ENCODE measurements at regions not wholly inside any gene's neighbourhood (a gene's known extent, or its start where the extent isn't known, plus 50 kb on each side); places are given as distances from the start of the nearest gene placed in this dataset.

DNA sequence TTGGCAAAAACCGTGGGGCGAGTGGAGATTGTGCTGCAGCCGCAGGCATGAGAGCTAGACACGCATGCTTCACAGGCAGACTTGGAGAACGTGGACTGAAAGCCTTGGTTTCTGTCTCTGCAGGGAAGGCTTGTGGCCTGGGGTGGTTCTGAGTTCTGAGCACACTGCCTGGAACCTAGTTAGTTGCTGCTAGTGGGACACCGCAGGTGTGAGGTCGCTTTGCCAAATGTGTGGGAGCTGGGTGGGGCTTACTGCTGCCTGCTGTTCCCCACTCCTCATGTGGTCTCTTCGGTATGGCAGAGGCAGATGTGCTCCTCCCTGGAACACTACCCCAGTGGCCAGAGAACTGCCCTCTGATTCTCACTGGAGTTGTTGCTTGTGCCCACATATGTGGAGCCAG is 484.0 kb downstream of the MMUT start:
- Histone ChIP-seq H3K27me3 (no peaks in the 10 kb centered on the region), H3K4me1 (no peaks in the 10 kb centered on the region), H3K4me3 (replicated peaks in 1 of 3) (no peak overlapping the region), H3K36me3 (no peaks in the 10 kb centered on the region), H3K9me3 (no peaks in the 10 kb centered on the region), H3K27ac (no peak overlapping the region)
- TF ChIP-seq CTCF (IDR thresholded peaks at IDR 0.05) (no peak), POLR2A (IDR thresholded peaks at IDR 0.05) (no peak)
- 92 to 93% methylated on average over 7 to 8 of the region's 8 CpGs for WGBS, 2 donors
- intact Hi-C loops (cut with DNase I): no loop called here
- DNase-seq: no peak

DNA sequence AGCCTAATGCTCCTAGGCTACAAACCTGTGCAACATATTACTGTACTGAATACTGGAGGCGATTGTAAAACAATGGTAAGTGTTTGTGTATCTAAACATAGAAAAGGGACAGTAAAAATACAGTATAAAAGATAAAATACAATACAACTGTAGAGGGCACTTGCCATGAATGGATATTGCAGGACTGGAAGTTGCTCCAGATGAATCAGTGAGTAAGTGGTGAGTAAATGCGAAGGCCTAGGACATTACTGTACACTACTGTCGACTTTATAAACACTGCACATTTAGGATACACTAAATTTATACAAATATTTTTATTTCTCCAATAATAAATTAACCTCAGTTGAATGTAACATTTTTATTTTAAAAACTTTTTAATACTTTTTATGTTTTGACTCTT is 485.0 kb downstream of the MMUT start:
- Histone ChIP-seq H3K4me3 (replicated peaks in 1 of 3) (no peak overlapping the region), H3K4me1 (no peaks in the 10 kb centered on the region), H3K9me3 (no peaks in the 10 kb centered on the region), H3K27me3 (no peaks in the 10 kb centered on the region), H3K27ac (no peak overlapping the region), H3K36me3 (no peaks in the 10 kb centered on the region)
- 92 to 93% methylated on average over 3 of the region's 3 CpGs for WGBS, 2 donors
- DNase-seq: no peak
- TF ChIP-seq POLR2A (IDR thresholded peaks at IDR 0.05) (no peak), CTCF (IDR thresholded peaks at IDR 0.05) (no peak)
- intact Hi-C loops (cut with DNase I): no loop called here

DNA sequence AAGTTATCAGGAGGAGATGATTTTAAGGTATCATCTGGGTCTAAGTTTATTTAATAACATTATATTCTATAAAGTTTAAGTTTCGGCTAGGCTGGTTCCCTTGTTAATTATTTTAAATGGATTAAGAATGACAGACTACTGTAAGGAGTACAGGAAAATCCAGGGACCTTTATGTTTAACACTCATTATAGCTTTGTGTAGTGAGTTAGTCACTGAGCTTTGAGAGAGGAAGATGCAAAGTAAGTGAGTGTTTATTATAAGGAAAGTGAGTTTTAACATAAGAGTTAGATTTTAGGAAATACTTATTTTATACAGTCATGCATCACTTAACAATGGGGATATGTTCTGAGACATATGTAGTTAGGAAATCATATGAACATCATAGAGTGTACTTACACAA is 485.5 kb downstream of the MMUT start:
- DNase-seq: no peak
- no peaks in the 10 kb centered on the region for H3K9me3 ChIP-seq
- TF ChIP-seq CTCF (IDR thresholded peaks at IDR 0.05) (no peak), POLR2A (IDR thresholded peaks at IDR 0.05) (no peak)
- H3K4me1 ChIP-seq: no peaks in the 10 kb centered on the region
- H3K4me3 ChIP-seq (replicated peaks in 1 of 3): no peak overlapping the region
- no peaks in the 10 kb centered on the region for H3K36me3 ChIP-seq
- no peaks in the 10 kb centered on the region for H3K27me3 ChIP-seq
- intact Hi-C loops (cut with DNase I): no loop called here
- H3K27ac ChIP-seq: no peak overlapping the region
- WGBS, 2 donors: 87 to 97% methylated on average over 1 of the region's 1 CpG

DNA sequence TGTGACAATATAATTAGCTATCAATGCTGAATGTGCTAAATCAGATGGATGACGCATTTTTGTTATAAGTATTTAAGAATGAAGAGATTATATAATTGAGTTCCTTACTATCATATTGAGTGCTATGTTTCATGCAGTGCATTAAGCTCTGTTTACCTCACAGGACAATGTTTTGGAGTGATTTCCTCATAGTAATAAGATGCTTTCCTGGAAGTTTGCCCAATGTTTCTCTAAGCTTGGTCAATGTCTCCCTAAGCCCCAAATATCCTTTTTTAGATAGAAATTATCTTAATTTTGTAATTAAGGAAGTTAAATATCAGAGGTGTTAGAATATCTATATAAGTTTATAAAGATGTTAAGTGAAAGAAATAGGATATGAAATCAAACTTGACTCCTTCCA is 489.6 kb downstream of the MMUT start:
- no peak overlapping the region for H3K4me3 ChIP-seq (replicated peaks in 1 of 3)
- no peaks in the 10 kb centered on the region for H3K4me1 ChIP-seq

More for the DNA sequence above, 489.6 kb downstream of the MMUT start:
- Histone ChIP-seq H3K36me3 (no peaks in the 10 kb centered on the region), H3K9me3 (no peaks in the 10 kb centered on the region), H3K27ac (no peak overlapping the region), H3K27me3 (no peaks in the 10 kb centered on the region)
- WGBS, 2 donors: 46 to 96% methylated on average over 1 of the region's 1 CpG
- no peak for TF ChIP-seq POLR2A (IDR thresholded peaks at IDR 0.05)
- no peak for TF ChIP-seq CTCF (IDR thresholded peaks at IDR 0.05)
- DNase-seq: no peak
- intact Hi-C loops (cut with DNase I): no loop called here
